Fibroblast of villous mesenchyme (primary cell): ENCODE measurements at regions not wholly inside any gene's neighbourhood (a gene's known extent, or its start where the extent isn't known, plus 50 kb on each side); places are given as distances from the start of the nearest gene placed in this dataset.

Source experiments
- DNase-seq: peaks from one replicate; pipeline ENCODE4 v3.0.0-alpha.2; 2010; ENCODE audit warnings: low read depth
- H3K4me3 ChIP-seq: 2 replicates; pipeline ENCODE4 v1.5.1; 2011; ENCODE audit warnings: low read depth, mild to moderate bottlenecking, low read length
- TF ChIP-seq, protein P1 (sequence below): IDR thresholded peaks from 2 replicates; pipeline ENCODE4 v1.5.1; 2012; ENCODE audit warnings: low read depth, mild to moderate bottlenecking, low read length; ENCODE audit not compliant: insufficient read depth

DNA sequence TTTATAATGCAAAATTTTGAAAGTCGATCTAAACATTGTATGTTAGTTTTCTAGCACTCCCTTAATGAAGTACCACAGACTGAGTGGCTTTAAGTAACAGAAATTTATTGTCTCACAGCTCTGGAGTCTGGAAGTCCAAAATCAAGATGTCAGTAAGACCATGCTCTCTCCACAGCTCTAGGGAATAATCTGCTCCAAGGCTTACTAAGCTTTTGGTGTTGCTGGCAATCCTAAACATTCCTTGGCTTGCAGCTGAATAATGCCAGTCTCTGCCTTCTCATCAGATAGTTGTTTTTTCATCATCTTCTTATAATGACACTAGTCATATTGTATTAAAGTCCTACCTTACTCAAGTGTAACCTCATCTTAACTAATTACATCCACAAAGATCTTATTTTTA lies 102.2 kb downstream of the RASSF9 start:
- TF ChIP-seq, protein P1, sequence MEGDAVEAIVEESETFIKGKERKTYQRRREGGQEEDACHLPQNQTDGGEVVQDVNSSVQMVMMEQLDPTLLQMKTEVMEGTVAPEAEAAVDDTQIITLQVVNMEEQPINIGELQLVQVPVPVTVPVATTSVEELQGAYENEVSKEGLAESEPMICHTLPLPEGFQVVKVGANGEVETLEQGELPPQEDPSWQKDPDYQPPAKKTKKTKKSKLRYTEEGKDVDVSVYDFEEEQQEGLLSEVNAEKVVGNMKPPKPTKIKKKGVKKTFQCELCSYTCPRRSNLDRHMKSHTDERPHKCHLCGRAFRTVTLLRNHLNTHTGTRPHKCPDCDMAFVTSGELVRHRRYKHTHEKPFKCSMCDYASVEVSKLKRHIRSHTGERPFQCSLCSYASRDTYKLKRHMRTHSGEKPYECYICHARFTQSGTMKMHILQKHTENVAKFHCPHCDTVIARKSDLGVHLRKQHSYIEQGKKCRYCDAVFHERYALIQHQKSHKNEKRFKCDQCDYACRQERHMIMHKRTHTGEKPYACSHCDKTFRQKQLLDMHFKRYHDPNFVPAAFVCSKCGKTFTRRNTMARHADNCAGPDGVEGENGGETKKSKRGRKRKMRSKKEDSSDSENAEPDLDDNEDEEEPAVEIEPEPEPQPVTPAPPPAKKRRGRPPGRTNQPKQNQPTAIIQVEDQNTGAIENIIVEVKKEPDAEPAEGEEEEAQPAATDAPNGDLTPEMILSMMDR, result no peak
- no peak for DNase-seq
- H3K4me3 ChIP-seq, result no peak overlapping the region

DNA sequence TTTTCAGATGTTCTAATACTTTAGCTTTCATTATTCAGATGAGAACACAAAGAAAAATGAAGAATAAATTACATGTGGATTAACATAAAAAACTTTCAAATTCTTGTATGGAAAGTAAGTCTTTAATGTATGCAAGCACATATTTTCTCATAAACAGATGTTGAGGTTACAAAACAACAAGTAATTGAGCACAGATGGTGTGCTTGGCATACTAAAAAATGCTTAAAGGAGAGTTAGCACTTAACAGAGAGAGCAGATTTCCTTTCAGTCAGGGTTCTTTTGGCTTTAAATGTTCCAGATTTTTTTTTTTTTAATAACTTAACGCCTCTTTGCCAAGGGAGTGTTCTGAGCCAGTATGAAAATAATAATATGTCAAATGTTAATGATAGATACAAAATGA lies 96.0 kb downstream of the RASSF9 start:
- DNase-seq, result peak; percentile 16
- H3K4me3 ChIP-seq, result no peak overlapping the region
- TF ChIP-seq, protein P1, result no peak

DNA sequence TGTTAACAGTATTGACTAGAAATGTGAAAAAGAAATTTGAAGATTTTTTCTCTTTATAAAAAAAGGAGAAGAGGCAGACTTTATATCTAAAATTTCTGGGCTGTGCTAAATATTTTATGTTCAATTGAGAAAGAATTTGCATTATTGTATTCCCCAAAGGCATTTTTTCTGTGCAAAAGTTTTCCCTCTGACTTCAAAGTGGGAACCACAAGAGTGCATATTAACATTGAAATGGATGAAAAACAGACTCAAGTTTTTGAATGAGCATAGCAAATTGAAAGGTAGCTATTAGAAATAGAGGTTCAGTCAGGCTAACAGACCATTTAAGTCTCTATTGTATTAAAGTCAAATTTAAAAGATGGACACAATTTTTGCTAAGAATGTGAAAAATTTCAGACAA lies 95.2 kb downstream of the RASSF9 start:
- TF ChIP-seq, protein P1, result no peak
- DNase-seq, result no peak
- no peak overlapping the region for H3K4me3 ChIP-seq

DNA sequence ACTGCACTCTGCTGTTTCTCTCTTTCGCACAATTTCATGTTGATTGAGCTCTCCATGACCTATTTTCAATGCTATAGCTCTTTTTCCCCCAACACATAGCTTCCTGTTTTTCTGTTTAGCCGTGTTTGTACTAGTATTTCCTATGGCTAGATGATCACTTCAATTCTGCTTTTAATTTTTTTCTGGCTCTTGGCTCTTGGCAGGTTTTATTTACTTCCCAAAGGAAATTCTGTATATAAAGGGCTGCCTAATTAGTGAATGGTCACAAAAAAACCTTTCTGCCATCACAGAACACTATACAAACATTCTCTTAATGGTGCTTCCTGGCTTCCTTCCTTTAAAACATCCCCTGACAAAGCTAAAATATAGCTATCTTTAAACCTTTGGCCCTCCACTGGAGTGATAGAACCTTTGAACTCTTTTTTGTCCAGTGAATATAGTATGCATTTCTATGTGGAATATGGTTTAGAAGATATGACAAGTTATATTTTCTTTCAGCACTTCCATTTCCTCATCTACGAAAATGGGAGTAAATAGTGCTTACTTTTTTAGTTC lies 88.2 kb downstream of the RASSF9 start:
- H3K4me3 ChIP-seq, result no peak overlapping the region
- TF ChIP-seq, protein P1, result no peak
- no peak for DNase-seq
